NCI-H2171 treated with DMSO at 0.1 percent for 48 hours (cell line): ENCODE measurements at regions not wholly inside any gene's neighbourhood (a gene's known extent, or its start where the extent isn't known, plus 50 kb on each side); places are given as distances from the start of the nearest gene placed in this dataset.
A peak's percentile ranks its signal among the peaks of the same experiment; 100 is the strongest.
"Not testable (repeated sequence)": the region's sequence is repeated elsewhere in the genome, so short reads cannot be mapped to it uniquely, and the experiment has no call there.

Experiments
- DNase-seq: peaks from one replicate; lab custom pipeline; 2025; lab: John Stamatoyannopoulos, UW

DNA sequence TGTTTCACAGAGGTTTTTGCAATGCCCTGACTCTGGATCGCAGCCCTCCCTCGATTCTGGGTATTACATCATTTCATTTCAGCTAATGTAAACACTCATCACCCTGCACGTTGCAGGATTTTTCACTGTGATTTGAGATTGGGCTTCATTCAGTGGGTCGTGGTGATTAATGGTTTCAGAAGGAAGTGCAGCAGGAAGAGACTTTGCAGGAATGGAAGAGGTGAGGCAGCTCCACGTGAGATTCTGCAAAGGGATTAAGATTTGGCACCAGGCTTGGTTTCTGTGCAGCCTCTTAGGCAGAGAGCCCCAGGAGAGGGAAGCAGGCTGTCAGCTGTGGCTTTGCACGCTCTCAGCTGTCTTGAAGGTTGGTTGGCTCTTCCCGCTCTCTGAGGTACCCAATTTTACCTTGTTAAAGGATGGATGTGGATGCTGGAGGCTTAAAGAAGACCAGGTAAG lies 95.2 kb downstream of the PLCE1 start:
- DNase-seq = peak; percentile 37

- no peak for DNase-seq
These were observed 97.9 kb downstream of the PLCE1 start for GRCh38 chr10:94091649-94092048.

GRCh38 chr10:94092848-94093247 lies 99.1 kb downstream of the PLCE1 start:
- no peak for DNase-seq

DNA sequence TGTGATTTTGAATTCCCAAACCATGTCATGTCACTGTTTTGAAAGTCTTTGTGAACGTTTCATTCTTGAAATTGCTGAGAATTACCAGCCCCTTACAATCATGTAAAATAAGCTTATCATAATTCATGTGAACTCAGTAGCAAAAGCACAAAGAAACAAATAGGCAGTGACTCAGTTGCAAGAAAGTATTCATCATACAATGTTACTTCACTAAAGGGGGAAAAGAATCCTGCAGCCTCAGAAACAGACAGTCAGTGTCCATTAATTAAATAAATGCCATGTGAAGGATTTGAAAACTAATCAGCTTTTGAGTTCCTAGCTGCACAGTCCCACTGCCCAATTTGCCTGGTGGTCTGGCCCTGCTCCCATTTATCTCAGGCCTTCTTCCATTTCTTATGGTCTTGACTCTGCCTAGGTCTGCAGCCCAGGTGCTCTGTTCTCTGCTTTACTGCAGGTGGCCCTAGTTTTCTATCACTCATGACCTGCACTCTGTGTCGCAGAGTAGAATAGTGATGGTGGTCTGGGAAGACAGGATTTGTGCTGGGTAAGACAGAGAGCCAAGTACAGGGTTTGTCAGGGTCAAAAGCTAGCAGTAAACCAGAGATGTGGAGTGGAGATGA lies 99.7 kb downstream of the PLCE1 start:
- DNase-seq = no peak

DNA sequence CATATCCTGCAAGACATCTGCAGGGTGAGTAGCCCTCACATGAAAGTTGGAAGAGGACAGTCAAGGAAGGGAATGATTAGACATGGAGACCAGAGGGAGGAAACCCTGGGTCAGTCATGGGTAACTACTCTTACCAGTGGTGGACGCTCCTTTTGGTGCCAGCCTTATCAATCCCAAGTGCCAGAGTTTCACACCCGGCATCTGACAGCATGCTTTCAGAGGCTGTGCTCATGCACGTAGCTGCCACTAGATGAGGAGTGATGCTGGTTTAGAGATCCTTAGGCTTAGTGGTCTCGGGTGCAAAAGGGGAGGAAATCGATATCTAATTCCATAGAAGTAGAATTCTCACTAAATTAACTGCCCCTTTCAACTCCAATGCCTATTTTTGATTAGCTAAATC lies 100.8 kb downstream of the PLCE1 start:
- no peak for DNase-seq

DNA sequence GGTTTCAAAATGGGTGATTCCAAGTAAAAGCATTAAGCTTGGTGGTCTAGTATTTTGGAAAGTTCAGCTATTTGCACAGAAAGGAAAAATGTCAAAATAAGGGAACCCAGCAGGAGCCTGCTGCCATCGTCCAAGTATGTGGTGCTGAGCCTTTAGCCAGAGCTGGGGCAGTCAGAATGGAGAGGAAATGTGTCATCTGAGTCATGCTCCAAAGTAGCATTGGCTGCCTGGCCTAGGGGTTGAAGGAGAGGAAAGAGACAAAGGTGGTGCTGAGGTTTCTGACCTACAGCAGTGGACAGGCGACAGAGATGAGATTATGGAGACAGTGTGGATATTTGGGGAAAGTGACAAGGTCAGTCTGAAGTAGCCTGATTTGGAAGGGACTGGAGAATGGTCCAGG lies 103.9 kb downstream of the PLCE1 start:
- DNase-seq = no peak

DNA sequence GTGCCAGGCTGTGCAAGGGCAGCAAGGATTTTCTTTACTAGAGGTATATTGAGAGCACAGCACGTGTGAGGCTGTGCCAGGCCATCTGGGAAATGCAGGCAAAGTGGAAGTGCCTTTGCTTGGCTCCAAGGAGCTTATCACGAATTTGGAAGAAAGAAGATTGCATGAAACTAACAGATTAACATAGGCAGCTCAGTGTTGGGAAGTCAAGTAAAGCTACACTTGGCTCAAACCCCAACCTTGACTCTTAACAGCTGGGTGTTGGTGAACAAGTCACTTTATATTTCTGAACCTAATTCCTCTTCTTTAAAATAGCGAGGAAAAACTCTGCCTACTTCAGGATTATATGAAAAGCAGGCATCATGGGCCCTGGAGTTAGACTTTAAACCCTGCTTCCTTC lies 105.2 kb downstream of the PLCE1 start:
- no peak for DNase-seq

DNA sequence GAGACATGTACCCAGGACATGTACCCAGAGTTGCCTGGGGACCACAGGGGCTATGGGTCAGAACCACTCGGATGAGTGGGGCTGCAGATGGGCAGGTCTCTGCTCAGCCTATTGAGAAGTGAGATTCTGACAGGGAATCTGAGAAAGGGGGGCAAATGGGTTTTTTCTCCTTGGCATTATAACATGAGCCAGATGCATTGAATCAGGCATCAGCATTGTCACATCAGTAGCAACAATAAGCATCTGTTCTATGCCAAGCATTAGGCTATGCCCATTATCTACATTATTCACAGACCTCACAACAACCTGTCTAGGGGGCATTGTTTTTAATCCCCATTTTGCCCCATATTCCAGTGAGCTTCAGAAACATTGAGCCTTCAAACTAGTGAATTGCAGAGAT lies 108.2 kb downstream of the PLCE1 start:
- no peak for DNase-seq

GRCh38 chr10:94102436-94102835 lies 108.7 kb downstream of the PLCE1 start:
- DNase-seq = no peak

DNA sequence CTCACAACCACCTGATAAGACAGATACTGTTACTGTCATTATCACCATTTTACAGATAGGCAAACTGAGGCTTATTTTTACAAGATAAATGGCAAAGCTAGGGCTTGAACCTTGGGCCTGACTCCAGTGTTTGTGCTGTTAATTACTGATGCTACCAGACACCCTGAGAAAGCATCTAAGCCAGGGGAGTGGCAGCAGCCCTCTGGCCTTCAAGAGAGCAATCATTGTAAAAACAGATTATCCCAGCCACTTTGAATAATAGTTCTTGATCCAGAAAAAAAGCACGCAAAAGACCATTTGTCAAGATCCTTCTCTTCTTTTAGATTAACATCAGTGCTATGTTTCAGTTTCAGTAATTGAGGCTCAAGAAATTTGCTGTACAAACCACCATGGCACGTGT lies 109.5 kb downstream of the PLCE1 start:
- DNase-seq = no peak

GRCh38 chr10:94103801-94104221 lies 110.1 kb downstream of the PLCE1 start:
- no peak for DNase-seq

- DNase-seq = no peak
These were observed 110.7 kb downstream of the PLCE1 start for GRCh38 chr10:94104316-94105000.

DNA sequence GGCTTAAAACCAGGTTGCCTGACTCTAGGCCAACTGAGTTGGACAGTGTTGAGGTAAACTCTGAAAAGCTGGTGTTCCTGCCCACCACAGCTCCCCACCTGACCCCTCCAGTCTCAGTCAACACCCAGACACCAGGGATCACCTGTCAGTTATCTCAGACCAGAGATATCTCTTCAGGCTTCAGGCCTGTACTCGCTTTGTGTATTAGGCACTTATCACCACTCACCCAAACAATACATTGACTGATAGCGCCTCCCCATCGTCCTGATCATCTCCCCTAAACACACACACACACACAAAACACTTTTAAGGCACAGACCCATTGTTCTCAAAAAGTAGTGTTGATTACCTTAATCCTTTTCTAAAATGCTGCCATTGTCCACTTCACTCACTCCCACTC lies 111.5 kb downstream of the PLCE1 start:
- no peak for DNase-seq

GRCh38 chr10:94107191-94107590 lies 113.5 kb downstream of the PLCE1 start:
- no peak for DNase-seq

DNA sequence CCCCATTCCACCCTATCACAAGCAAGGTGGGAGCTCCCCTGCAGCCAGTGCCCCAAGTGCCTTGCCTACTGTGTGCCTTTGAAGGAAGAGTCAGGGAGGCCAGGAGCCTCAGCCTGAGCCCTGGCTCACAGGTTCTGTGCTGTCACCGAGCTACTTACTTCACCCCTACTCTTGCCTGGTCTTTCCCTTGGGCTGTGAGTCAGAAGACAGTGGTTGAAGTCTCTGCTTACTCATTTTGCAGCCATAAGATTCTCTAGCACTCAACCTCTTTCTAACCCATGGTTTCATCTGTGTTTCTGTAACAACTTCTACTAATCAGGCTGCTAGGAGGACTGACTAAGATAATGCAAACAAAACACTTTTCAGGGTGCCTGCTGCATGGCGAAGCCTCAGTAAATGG lies 114.5 kb downstream of the PLCE1 start:
- no peak for DNase-seq

DNA sequence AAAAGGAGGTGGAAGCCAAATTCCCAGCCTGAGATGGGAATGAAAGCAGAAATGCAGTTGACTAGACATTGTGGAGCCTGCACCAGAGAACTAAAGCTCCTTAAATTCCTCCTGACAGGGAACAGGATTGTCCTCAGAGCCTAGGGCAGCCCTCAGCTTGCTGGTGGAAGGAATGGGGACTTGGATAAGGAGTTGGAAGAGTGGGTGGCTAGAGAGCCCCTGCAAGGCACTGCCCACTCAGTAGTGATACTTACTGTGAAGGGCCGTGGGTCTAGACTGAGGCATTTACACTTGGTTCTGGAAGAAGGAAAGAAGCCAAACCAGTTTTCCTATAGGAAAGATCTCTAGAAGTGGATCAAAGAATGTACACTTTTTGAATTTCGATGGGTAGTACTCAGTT lies 117.6 kb downstream of the PLCE1 start:
- DNase-seq = no peak

- DNase-seq = no peak
These were observed 118.6 kb downstream of the PLCE1 start for GRCh38 chr10:94112321-94112720.

DNA sequence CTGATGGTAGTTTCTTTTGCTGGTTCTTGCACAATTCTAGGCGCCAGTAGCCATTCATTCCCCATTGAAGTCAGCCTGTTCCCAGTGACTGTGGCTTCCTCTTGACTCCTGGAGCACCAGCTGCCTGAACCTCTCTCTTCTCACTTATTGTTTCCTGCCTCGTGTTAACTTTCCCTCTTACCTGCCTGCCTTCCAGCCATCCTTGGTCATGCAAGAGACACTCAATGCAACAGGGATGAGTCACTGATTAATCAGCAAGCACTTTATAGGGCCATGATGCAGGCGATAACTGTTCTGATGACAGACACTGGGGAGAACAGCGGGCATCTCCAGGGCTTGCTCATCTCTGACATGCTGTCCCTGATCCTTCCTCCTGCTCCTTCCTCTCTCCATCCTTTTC lies 122.0 kb downstream of the PLCE1 start:
- DNase-seq = no peak

DNA sequence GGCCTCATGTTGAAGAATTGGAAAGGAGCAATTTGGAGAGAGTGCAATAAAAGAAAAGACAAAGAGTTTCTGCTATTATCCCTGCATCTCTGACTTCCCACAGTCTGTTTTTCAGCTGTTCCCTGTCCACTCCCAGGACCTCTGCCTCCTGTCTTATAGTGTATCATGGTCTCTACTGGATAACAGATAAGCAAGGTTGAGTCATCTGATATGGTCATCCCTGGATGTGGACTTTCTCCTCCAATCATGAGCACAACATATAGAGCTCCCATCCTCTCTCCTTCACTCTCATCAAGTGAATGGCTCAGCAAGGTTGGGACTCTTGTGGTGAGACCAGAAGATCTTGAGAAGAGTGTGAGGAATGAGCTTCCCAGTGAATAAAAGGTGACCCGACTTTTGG lies 123.1 kb downstream of the PLCE1 start:
- no peak for DNase-seq

GRCh38 chr10:94122211-94122610 lies 128.5 kb downstream of the PLCE1 start:
- no peak for DNase-seq

- DNase-seq = no peak
These were observed 129.7 kb downstream of the PLCE1 start for GRCh38 chr10:94123258-94123995.

- not testable (repeated sequence) for DNase-seq
These were observed 130.4 kb downstream of the PLCE1 start for GRCh38 chr10:94124147-94124546.

- not testable (repeated sequence) for DNase-seq
These were observed 131.5 kb downstream of the PLCE1 start for GRCh38 chr10:94125268-94125667.
